ENCODE measurements at regions not wholly inside any gene's neighbourhood (a gene's known extent, or its start where the extent isn't known, plus 50 kb on each side); places are given as distances from the start of the nearest gene placed in this dataset.

DNA sequence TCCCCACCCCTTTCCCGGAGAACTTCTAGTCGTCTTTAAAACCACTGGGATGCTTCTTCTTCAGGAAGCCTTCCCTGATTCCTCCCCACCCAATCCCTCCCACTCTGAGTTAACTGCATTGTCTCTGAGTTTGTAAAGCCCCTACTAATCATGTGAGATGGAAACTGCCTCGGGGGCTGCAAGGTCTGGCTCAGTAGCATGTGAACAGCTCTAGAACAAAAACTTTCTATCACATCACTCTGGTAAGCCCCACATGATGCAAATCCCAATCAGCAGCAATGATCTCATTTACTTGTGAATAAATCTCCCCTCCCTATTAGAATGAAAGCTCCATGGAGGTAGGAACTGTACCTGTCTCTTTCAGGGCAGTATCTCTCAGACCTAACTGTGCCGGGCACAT, 141.0 kb upstream of the JUN start:
- Histone ChIP-seq H3K4me1 (ENCODE audit: insufficient read depth, low read length, poor library complexity, severe bottlenecking) (peaks cover 21% of the 10 kb centered on the region), H3F3A (ENCODE audit: low read depth) (0 out of 2 replicates have a peak, but pooled peaks cover 3% of the 10 kb centered on the region), H3K36me3 (ENCODE audit: insufficient read depth, low read length) (no peaks in the 10 kb centered on the region), H2AFZ (ENCODE audit: low read length) (no peak overlapping the region), H4K20me1 (ENCODE audit: insufficient read depth, low read length, poor library complexity, severe bottlenecking) (no peaks in the 10 kb centered on the region), H3K4me3 (ENCODE audit: low read length, poor library complexity, severe bottlenecking) (no peak overlapping the region), H3K9me3 (ENCODE audit: insufficient read depth, low read depth, low read length) (no peaks in the 10 kb centered on the region), H3K27me3 (ENCODE audit: insufficient read depth, low read length, poor library complexity, severe bottlenecking) (no peaks in the 10 kb centered on the region), H3K9me2 (replicated peaks; ENCODE audit: low read depth, low read length) (no peaks in the 10 kb centered on the region), H3K4me2 (ENCODE audit: low read depth, low read length, poor library complexity, severe bottlenecking) (no peak overlapping the region), H3K79me2 (ENCODE audit: insufficient read depth, low read length) (no peaks in the 10 kb centered on the region), H3K9ac (ENCODE audit: low read depth, low read length, poor library complexity, severe bottlenecking) (no peak overlapping the region)
- TF ChIP-seq, protein P1, sequence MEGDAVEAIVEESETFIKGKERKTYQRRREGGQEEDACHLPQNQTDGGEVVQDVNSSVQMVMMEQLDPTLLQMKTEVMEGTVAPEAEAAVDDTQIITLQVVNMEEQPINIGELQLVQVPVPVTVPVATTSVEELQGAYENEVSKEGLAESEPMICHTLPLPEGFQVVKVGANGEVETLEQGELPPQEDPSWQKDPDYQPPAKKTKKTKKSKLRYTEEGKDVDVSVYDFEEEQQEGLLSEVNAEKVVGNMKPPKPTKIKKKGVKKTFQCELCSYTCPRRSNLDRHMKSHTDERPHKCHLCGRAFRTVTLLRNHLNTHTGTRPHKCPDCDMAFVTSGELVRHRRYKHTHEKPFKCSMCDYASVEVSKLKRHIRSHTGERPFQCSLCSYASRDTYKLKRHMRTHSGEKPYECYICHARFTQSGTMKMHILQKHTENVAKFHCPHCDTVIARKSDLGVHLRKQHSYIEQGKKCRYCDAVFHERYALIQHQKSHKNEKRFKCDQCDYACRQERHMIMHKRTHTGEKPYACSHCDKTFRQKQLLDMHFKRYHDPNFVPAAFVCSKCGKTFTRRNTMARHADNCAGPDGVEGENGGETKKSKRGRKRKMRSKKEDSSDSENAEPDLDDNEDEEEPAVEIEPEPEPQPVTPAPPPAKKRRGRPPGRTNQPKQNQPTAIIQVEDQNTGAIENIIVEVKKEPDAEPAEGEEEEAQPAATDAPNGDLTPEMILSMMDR (conservative IDR thresholded peaks at IDR 0.05; ENCODE audit: low read length), result no peak
- TF ChIP-seq EZH2phosphoT487 (IDR thresholded peaks at IDR 0.05; ENCODE audit: borderline replicate concordance), result no peak

DNA sequence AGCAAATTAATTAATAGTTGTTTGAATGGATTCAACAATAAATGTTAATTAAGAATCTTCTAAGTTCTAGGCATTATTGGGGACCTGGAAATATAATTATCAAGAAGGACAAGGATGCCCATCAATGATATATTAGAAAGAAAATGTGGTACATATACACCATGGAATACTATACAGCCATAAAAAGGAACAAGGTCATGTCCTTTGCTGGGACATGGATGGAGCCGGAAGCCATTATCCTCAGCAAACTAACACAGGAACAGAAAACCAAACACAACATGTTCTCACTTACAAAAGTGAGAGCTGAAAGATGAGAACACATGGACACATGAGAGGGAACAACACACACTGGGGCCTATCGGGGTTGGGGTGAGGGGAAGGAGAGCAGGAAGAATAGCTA, 141.4 kb upstream of the JUN start:
- no peaks in the 10 kb centered on the region for H3K79me2 ChIP-seq (ENCODE audit: insufficient read depth, low read length)
- H3K9me3 ChIP-seq (ENCODE audit: insufficient read depth, low read depth, low read length), result no peaks in the 10 kb centered on the region

DNA sequence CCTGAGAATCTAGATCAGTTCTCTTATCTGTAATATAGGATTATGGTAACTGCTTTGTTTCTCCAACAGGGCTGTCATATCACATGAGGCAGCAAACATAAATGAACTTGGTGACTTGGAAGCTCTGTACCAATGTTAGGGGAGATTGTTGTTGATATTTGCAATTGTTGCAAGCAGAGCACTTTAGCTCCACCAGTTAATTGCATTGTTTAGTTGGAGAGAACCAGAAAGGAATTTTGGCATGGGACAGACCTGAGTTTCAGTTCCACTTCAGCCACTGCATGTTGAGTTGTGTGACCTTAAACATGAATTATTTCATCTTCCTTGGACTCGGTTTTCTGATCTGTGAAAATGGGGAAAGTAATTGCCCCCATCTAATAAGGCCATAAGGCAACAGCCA, 142.3 kb upstream of the JUN start:
- Histone ChIP-seq H4K20me1 (ENCODE audit: insufficient read depth, low read length, poor library complexity, severe bottlenecking) (no peaks in the 10 kb centered on the region), H3K79me2 (ENCODE audit: insufficient read depth, low read length) (no peaks in the 10 kb centered on the region)

More for the DNA sequence above, 141.4 kb upstream of the JUN start:
- no peaks in the 10 kb centered on the region for H3K9me2 ChIP-seq (replicated peaks; ENCODE audit: low read depth, low read length)
- no peak overlapping the region for H3K9ac ChIP-seq (ENCODE audit: low read depth, low read length, poor library complexity, severe bottlenecking)
- H3K36me3 ChIP-seq (ENCODE audit: insufficient read depth, low read length), result no peaks in the 10 kb centered on the region
- H3K4me3 ChIP-seq (ENCODE audit: low read length, poor library complexity, severe bottlenecking), result no peak overlapping the region
- peaks cover 22% of the 10 kb centered on the region for H3K4me1 ChIP-seq (ENCODE audit: insufficient read depth, low read length, poor library complexity, severe bottlenecking)
- no peaks in the 10 kb centered on the region for H4K20me1 ChIP-seq (ENCODE audit: insufficient read depth, low read length, poor library complexity, severe bottlenecking)
- no peak overlapping the region for H3K4me2 ChIP-seq (ENCODE audit: low read depth, low read length, poor library complexity, severe bottlenecking)
- no peak overlapping the region for H2AFZ ChIP-seq (ENCODE audit: low read length)
- no peaks in the 10 kb centered on the region for H3K27me3 ChIP-seq (ENCODE audit: insufficient read depth, low read length, poor library complexity, severe bottlenecking)
- 0 out of 2 replicates have a peak, but pooled peaks cover 3% of the 10 kb centered on the region for H3F3A ChIP-seq (ENCODE audit: low read depth)
- TF ChIP-seq, protein P1 (conservative IDR thresholded peaks at IDR 0.05; ENCODE audit: low read length), result no peak
- TF ChIP-seq EZH2phosphoT487 (IDR thresholded peaks at IDR 0.05; ENCODE audit: borderline replicate concordance), result no peak

More for the DNA sequence above, 142.3 kb upstream of the JUN start:
- Histone ChIP-seq H3K9me2 (replicated peaks; ENCODE audit: low read depth, low read length) (no peaks in the 10 kb centered on the region), H2AFZ (ENCODE audit: low read length) (no peak overlapping the region), H3K9me3 (ENCODE audit: insufficient read depth, low read depth, low read length) (no peaks in the 10 kb centered on the region), H3F3A (ENCODE audit: low read depth) (0 out of 2 replicates have a peak, but pooled peaks cover 3% of the 10 kb centered on the region), H3K27me3 (ENCODE audit: insufficient read depth, low read length, poor library complexity, severe bottlenecking) (no peaks in the 10 kb centered on the region), H3K36me3 (ENCODE audit: insufficient read depth, low read length) (no peaks in the 10 kb centered on the region), H3K9ac (ENCODE audit: low read depth, low read length, poor library complexity, severe bottlenecking) (no peak overlapping the region), H3K4me1 (ENCODE audit: insufficient read depth, low read length, poor library complexity, severe bottlenecking) (peaks cover 22% of the 10 kb centered on the region), H3K4me2 (ENCODE audit: low read depth, low read length, poor library complexity, severe bottlenecking) (no peak overlapping the region), H3K4me3 (ENCODE audit: low read length, poor library complexity, severe bottlenecking) (no peak overlapping the region)
- TF ChIP-seq, protein P1 (conservative IDR thresholded peaks at IDR 0.05; ENCODE audit: low read length), result no peak
- no peak for TF ChIP-seq EZH2phosphoT487 (IDR thresholded peaks at IDR 0.05; ENCODE audit: borderline replicate concordance)

Measured in Loucy (cell line).